ENCODE measurements at regions not wholly inside any gene's neighbourhood (a gene's known extent, or its start where the extent isn't known, plus 50 kb on each side); places are given as distances from the start of the nearest gene placed in this dataset.

- TF ChIP-seq POLR2A (IDR thresholded peaks at IDR 0.05), result no peak
- TF ChIP-seq, protein P1, sequence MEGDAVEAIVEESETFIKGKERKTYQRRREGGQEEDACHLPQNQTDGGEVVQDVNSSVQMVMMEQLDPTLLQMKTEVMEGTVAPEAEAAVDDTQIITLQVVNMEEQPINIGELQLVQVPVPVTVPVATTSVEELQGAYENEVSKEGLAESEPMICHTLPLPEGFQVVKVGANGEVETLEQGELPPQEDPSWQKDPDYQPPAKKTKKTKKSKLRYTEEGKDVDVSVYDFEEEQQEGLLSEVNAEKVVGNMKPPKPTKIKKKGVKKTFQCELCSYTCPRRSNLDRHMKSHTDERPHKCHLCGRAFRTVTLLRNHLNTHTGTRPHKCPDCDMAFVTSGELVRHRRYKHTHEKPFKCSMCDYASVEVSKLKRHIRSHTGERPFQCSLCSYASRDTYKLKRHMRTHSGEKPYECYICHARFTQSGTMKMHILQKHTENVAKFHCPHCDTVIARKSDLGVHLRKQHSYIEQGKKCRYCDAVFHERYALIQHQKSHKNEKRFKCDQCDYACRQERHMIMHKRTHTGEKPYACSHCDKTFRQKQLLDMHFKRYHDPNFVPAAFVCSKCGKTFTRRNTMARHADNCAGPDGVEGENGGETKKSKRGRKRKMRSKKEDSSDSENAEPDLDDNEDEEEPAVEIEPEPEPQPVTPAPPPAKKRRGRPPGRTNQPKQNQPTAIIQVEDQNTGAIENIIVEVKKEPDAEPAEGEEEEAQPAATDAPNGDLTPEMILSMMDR (IDR thresholded peaks at IDR 0.05 in 4 of 5, conservative IDR thresholded peaks at IDR 0.05 in 1 of 5), result no peak
Observed at GRCh38 chr19:30149300-30149699, 207.3 kb downstream of the URI1 start.

All from gastrocnemius medialis (tissue), 4 donors.